Right atrium auricular region (tissue), 2 donors: ENCODE measurements at regions not wholly inside any gene's neighbourhood (a gene's known extent, or its start where the extent isn't known, plus 50 kb on each side); places are given as distances from the start of the nearest gene placed in this dataset.
"Not testable (repeated sequence)": the region's sequence is repeated elsewhere in the genome, so short reads cannot be mapped to it uniquely, and the experiment has no call there.

Source experiments
- DNase-seq: peaks from one replicate; pipeline ENCODE4 v3.0.0-alpha.2; 2019; ENCODE audit warnings: low spot score
- H3K27ac ChIP-seq, 2 donors: fragments of 200-600 bp; sonication (generic); 1 replicate in 1 of 2; 2 replicates in 1 of 2; pipeline ENCODE4 v1.5.1; 2016 to 2019
- H3K27me3 ChIP-seq, 2 donors: fragments of 200-600 bp; sonication (generic); one replicate each; pipeline versions ENCODE4 v1.5.1 to v1.6.0; 2017 to 2019
- H3K36me3 ChIP-seq: fragments of 200-600 bp; sonication (generic); one replicate; pipeline ENCODE4 v1.5.1; 2016
- H3K4me1 ChIP-seq, 2 donors: fragments of 200-600 bp; sonication (generic); one replicate each; pipeline versions ENCODE4 v1.5.1 to v1.6.0; 2017 to 2019
- H3K4me3 ChIP-seq, 2 donors: fragments of 200-600 bp; sonication (generic); 1 replicate in 1 of 2; 2 replicates in 1 of 2; pipeline ENCODE4 v1.5.1; 2017 to 2019; ENCODE audit warnings: mild to moderate bottlenecking in 1 of 2, moderate library complexity in 1 of 2
- H3K9me3 ChIP-seq, 2 donors: fragments of 200-600 bp; sonication (generic); one replicate each; pipeline ENCODE4 v1.5.1; 2019
- CTCF ChIP-seq, 2 donors: fragments of 200-600 bp; sonication (generic); IDR thresholded peaks; one replicate each; pipeline ENCODE4 v1.5.1; 2019; ENCODE audit warnings: antibody characterized with exemption in 2 of 2

GRCh38 chr18:27312153-27312552, 127.0 kb upstream of the CHST9 start:
- H3K27me3 ChIP-seq: no peaks in the 10 kb centered on the region
- TF ChIP-seq CTCF (IDR thresholded peaks at IDR 0.05): no peak

GRCh38 chr18:27311114-27311513, 126.0 kb upstream of the CHST9 start:
- Histone ChIP-seq H3K4me1 (no peaks in the 10 kb centered on the region), H3K27me3 (no peaks in the 10 kb centered on the region), H3K9me3 (no peaks in the 10 kb centered on the region), H3K27ac (no peak overlapping the region), H3K4me3 (no peak overlapping the region), H3K36me3 (no peaks in the 10 kb centered on the region)
- DNase-seq: no peak
- no peak for TF ChIP-seq CTCF (IDR thresholded peaks at IDR 0.05)

More at GRCh38 chr18:27312153-27312552, 127.0 kb upstream of the CHST9 start:
- Histone ChIP-seq H3K27ac (no peak overlapping the region), H3K4me3 (no peak overlapping the region), H3K36me3 (no peaks in the 10 kb centered on the region), H3K9me3 (no peaks in the 10 kb centered on the region), H3K4me1 (no peaks in the 10 kb centered on the region)
- DNase-seq: no peak

- Histone ChIP-seq H3K36me3 (no peaks in the 10 kb centered on the region), H3K4me1 (no peaks in the 10 kb centered on the region), H3K9me3 (no peaks in the 10 kb centered on the region), H3K4me3 (no peak overlapping the region), H3K27ac (no peak overlapping the region), H3K27me3 (no peaks in the 10 kb centered on the region)
- DNase-seq: no peak
- TF ChIP-seq CTCF (IDR thresholded peaks at IDR 0.05): no peak
Observed at GRCh38 chr18:27301615-27302378, 116.7 kb upstream of the CHST9 start.

- Histone ChIP-seq H3K4me1 (no peaks in the 10 kb centered on the region), H3K36me3 (no peaks in the 10 kb centered on the region), H3K9me3 (no peaks in the 10 kb centered on the region), H3K4me3 (no peak overlapping the region), H3K27me3 (no peaks in the 10 kb centered on the region), H3K27ac (no peak overlapping the region)
- no peak for DNase-seq
- peak in 1 of 2 donors; percentile 58 for TF ChIP-seq CTCF (IDR thresholded peaks at IDR 0.05)
Observed at GRCh38 chr18:27298214-27298804, 113.2 kb upstream of the CHST9 start.

- DNase-seq, H3K27ac ChIP-seq, H3K36me3 ChIP-seq, H3K9me3 ChIP-seq, H3K4me1 ChIP-seq, H3K27me3 ChIP-seq, H3K4me3 ChIP-seq: not testable (repeated sequence)
Observed at GRCh38 chr18:27285973-27286562, 101.0 kb upstream of the CHST9 start.

- DNase-seq: no peak
- no peak overlapping the region for H3K27ac ChIP-seq
- H3K9me3 ChIP-seq: no peaks in the 10 kb centered on the region
- no peak overlapping the region for H3K4me3 ChIP-seq
- TF ChIP-seq CTCF (IDR thresholded peaks at IDR 0.05): no peak
- no peaks in the 10 kb centered on the region for H3K36me3 ChIP-seq
- no peaks in the 10 kb centered on the region for H3K27me3 ChIP-seq
- no peaks in the 10 kb centered on the region for H3K4me1 ChIP-seq
Observed at GRCh38 chr18:27278131-27278530, 93.0 kb upstream of the CHST9 start.
